Progenitor cell of endocrine pancreas (in vitro differentiated cells): ENCODE measurements at regions not wholly inside any gene's neighbourhood (a gene's known extent, or its start where the extent isn't known, plus 50 kb on each side); places are given as distances from the start of the nearest gene placed in this dataset.

ENCODE experiments used
- DNase-seq: peaks from one replicate; pipeline ENCODE4 v3.0.0; 2021; ENCODE audit warnings: low spot score; ENCODE audit not compliant: unreplicated experiment
- H3K27ac Mint-ChIP-seq: 2 replicates; pipeline ENCODE4 v1.8.0; 2021; ENCODE audit warnings: mild to moderate bottlenecking, moderate library complexity, mixed read lengths
- H3K27me3 Mint-ChIP-seq: 2 replicates; pipeline ENCODE4 v1.8.0; 2021; ENCODE audit warnings: mixed read lengths
- H3K36me3 Mint-ChIP-seq: 2 replicates; pipeline ENCODE4 v1.8.0; 2022; ENCODE audit warnings: mixed read lengths; ENCODE audit not compliant: insufficient read depth
- H3K4me1 Mint-ChIP-seq: 2 replicates; pipeline ENCODE4 v1.8.0; 2021; ENCODE audit warnings: low read depth, mixed read lengths
- H3K4me3 Mint-ChIP-seq: 2 replicates; pipeline ENCODE4 v1.8.0; 2021; ENCODE audit warnings: low read depth, mild to moderate bottlenecking, moderate library complexity, mixed read lengths
- H3K9me3 Mint-ChIP-seq: 2 replicates; pipeline ENCODE4 v1.8.0; 2021; ENCODE audit warnings: low read depth, mixed read lengths
- CTCF ChIP-seq: fragments of 200-600 bp; sonication (generic); IDR thresholded peaks from one replicate; pipeline ENCODE4 v1.5.0; 2021; ENCODE audit warnings: antibody characterized with exemption, mild to moderate bottlenecking; ENCODE audit not compliant: unreplicated experiment

- Mint-ChIP-seq H3K4me1 (no peaks in the 10 kb centered on the region), H3K4me3 (no peak overlapping the region), H3K9me3 (no peaks in the 10 kb centered on the region), H3K27ac (no peak overlapping the region), H3K27me3 (peaks cover 3% of the 10 kb centered on the region), H3K36me3 (no peaks in the 10 kb centered on the region)
- no peak for TF ChIP-seq CTCF
- DNase-seq = no peak
Observed at GRCh38 chr3:72341380-72341770, 506.9 kb downstream of the SHQ1 start.

- Mint-ChIP-seq H3K27ac (no peak overlapping the region), H3K4me1 (no peaks in the 10 kb centered on the region), H3K4me3 (no peak overlapping the region), H3K27me3 (peaks cover 1% of the 10 kb centered on the region), H3K9me3 (no peaks in the 10 kb centered on the region), H3K36me3 (no peaks in the 10 kb centered on the region)
- DNase-seq = no peak
- no peak for TF ChIP-seq CTCF
Observed at GRCh38 chr3:72340476-72341379, 507.5 kb downstream of the SHQ1 start.

- Mint-ChIP-seq H3K27ac (no peak overlapping the region), H3K36me3 (no peaks in the 10 kb centered on the region), H3K4me1 (no peaks in the 10 kb centered on the region), H3K4me3 (no peak overlapping the region), H3K9me3 (no peaks in the 10 kb centered on the region), H3K27me3 (peaks cover 8% of the 10 kb centered on the region)
- TF ChIP-seq CTCF = no peak
- DNase-seq = no peak
Observed at GRCh38 chr3:72340056-72340455, 508.2 kb downstream of the SHQ1 start.

- Mint-ChIP-seq H3K27ac (no peak overlapping the region), H3K4me1 (no peaks in the 10 kb centered on the region), H3K36me3 (no peaks in the 10 kb centered on the region), H3K4me3 (no peak overlapping the region), H3K9me3 (no peaks in the 10 kb centered on the region), H3K27me3 (peaks cover 12% of the 10 kb centered on the region)
- DNase-seq = no peak
- TF ChIP-seq CTCF = no peak
Observed at GRCh38 chr3:72339670-72340030, 508.6 kb downstream of the SHQ1 start.

- Mint-ChIP-seq H3K9me3 (no peaks in the 10 kb centered on the region), H3K4me1 (no peaks in the 10 kb centered on the region), H3K27me3 (peaks cover 18% of the 10 kb centered on the region), H3K36me3 (no peaks in the 10 kb centered on the region), H3K27ac (no peak overlapping the region), H3K4me3 (no peak overlapping the region)
- DNase-seq = no peak
- no peak for TF ChIP-seq CTCF
Observed at GRCh38 chr3:72338942-72339669, 509.1 kb downstream of the SHQ1 start.
